ENCODE measurements at regions not wholly inside any gene's neighbourhood (a gene's known extent, or its start where the extent isn't known, plus 50 kb on each side); places are given as distances from the start of the nearest gene placed in this dataset.

DNA sequence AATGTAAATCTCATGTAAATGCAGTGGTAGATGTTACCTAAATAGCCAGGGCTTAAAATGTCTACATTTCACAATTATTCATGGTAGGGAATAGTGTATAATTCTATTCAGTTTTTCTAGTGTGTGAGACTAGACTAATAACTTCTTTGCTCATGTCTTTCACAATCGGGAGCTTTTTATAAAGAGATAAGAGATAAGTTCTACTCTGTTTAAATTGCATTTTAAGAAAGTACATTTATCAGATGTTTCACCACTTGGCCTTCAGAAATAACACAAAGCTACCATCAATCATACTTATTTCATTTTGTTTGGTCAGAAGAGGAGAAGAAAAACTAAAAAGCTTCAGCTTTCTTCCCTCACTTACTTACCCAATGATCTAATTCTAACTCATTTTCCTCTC lies 725.5 kb upstream of the FLRT2 start:
- no peak for ATAC-seq

DNA sequence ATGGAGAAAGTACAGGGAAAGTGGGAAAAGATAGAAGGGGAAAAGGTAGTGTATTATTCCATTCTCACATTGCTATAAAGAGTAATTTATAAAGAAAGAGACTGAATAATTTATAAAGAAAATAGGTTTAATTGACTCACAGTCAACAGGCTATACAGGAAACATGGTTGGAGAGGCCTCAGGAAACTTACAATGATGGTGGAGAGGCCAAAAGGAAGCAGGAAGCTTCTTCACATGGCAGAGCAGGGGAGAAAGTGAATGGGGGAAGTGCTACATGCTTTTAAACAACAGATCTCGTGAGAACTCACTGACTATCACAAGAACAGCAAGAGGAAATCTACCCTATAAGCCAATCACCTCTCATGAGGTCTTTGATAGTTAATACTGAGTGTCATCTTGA lies 725.0 kb upstream of the FLRT2 start:
- Histone ChIP-seq H3K27ac (no peak overlapping the region), H3K9me3 (no peaks in the 10 kb centered on the region), H3K36me3 (no peaks in the 10 kb centered on the region), H3K27me3 (ENCODE audit: low read depth) (no peaks in the 10 kb centered on the region), H3K4me1 (no peaks in the 10 kb centered on the region), H3K4me3 (no peak overlapping the region)
- no peak for DNase-seq
- TF ChIP-seq, protein P1, sequence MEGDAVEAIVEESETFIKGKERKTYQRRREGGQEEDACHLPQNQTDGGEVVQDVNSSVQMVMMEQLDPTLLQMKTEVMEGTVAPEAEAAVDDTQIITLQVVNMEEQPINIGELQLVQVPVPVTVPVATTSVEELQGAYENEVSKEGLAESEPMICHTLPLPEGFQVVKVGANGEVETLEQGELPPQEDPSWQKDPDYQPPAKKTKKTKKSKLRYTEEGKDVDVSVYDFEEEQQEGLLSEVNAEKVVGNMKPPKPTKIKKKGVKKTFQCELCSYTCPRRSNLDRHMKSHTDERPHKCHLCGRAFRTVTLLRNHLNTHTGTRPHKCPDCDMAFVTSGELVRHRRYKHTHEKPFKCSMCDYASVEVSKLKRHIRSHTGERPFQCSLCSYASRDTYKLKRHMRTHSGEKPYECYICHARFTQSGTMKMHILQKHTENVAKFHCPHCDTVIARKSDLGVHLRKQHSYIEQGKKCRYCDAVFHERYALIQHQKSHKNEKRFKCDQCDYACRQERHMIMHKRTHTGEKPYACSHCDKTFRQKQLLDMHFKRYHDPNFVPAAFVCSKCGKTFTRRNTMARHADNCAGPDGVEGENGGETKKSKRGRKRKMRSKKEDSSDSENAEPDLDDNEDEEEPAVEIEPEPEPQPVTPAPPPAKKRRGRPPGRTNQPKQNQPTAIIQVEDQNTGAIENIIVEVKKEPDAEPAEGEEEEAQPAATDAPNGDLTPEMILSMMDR (IDR thresholded peaks at IDR 0.05): no peak
- intact Hi-C loops (cut with DNase I): no loop called here
- no peak for ATAC-seq

More for the DNA sequence above, 725.5 kb upstream of the FLRT2 start:
- Histone ChIP-seq H3K36me3 (no peaks in the 10 kb centered on the region), H3K4me1 (no peaks in the 10 kb centered on the region), H3K27me3 (ENCODE audit: low read depth) (no peaks in the 10 kb centered on the region), H3K9me3 (no peaks in the 10 kb centered on the region), H3K4me3 (no peak overlapping the region), H3K27ac (no peak overlapping the region)
- TF ChIP-seq, protein P1 (IDR thresholded peaks at IDR 0.05): no peak
- no peak for DNase-seq
- intact Hi-C loops (cut with DNase I): no loop called here

DNA sequence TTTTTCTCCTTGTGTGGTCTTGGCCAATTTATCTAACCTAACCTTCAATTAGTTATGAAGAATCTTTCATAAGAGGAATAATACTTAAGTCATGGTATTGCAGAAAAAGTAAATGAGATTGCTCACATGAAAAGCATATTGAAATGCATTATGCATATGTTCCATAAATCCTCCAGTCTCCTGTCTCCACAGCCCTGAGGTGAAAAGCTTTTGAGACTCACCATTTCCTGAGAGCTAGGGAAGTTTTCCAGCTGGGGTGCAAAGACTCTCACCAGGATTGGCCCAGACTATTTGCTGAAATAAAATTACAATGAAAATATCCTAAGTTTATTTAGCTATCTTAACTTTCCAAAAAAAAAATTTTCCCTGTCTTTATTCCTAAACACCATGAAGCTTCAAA lies 723.8 kb upstream of the FLRT2 start:
- H3K4me1 ChIP-seq: no peaks in the 10 kb centered on the region
- TF ChIP-seq, protein P1 (IDR thresholded peaks at IDR 0.05): no peak

DNA sequence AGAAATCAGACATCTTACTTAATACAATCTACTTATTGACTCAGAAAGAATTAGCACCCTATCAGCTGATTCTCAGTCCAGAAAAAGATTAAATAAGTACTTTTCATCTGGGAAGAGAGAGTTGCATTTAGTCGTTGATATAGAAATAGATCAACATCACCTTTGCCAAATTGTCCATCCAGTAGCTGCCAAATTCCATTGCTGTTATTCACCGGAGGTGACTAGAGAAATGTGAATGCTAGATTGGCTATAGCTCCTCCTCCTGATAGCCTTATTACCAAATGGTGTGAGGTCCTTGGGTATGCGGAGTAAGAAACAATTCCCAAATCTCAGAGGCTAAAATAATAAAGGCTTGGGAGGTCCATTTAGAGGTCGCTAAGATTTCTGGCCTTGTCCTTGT lies 723.3 kb upstream of the FLRT2 start:
- intact Hi-C loops (cut with DNase I): no loop called here
- Histone ChIP-seq H3K4me1 (no peaks in the 10 kb centered on the region), H3K36me3 (no peaks in the 10 kb centered on the region), H3K9me3 (no peaks in the 10 kb centered on the region), H3K4me3 (no peak overlapping the region), H3K27ac (no peak overlapping the region), H3K27me3 (ENCODE audit: low read depth) (no peaks in the 10 kb centered on the region)
- ATAC-seq (no peak), DNase-seq (no peak)
- TF ChIP-seq, protein P1 (IDR thresholded peaks at IDR 0.05): no peak

More for the DNA sequence above, 723.8 kb upstream of the FLRT2 start:
- Histone ChIP-seq H3K4me3 (no peak overlapping the region), H3K27ac (no peak overlapping the region), H3K27me3 (ENCODE audit: low read depth) (no peaks in the 10 kb centered on the region), H3K9me3 (no peaks in the 10 kb centered on the region), H3K36me3 (no peaks in the 10 kb centered on the region)
- DNase-seq: no peak
- no peak for ATAC-seq
- intact Hi-C loops (cut with DNase I): no loop called here

DNA sequence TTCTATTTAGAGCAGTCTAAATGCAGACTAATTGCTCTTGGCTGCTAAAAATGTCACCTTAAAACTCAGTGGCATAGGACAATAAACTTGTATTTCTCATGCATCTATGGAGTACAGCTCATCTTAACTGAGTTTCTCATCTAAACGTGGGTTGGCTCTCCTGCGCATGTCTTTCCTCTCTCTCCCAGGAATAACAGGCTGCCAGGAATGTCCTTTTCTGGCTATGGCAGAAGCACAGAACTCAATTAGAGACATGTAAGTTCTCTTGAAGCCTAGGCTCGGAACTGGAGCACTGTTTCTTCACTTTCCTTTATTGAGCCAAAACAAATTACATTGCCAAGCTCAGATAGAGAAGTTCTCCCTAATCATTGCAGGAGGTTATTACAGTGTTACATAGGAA lies 722.3 kb upstream of the FLRT2 start:
- ATAC-seq (no peak), DNase-seq (no peak)
- Histone ChIP-seq H3K4me1 (no peaks in the 10 kb centered on the region), H3K27me3 (ENCODE audit: low read depth) (no peaks in the 10 kb centered on the region), H3K9me3 (no peaks in the 10 kb centered on the region), H3K27ac (no peak overlapping the region), H3K4me3 (no peak overlapping the region), H3K36me3 (no peaks in the 10 kb centered on the region)
- TF ChIP-seq, protein P1 (IDR thresholded peaks at IDR 0.05): no peak
- intact Hi-C loops (cut with DNase I): no loop called here

DNA sequence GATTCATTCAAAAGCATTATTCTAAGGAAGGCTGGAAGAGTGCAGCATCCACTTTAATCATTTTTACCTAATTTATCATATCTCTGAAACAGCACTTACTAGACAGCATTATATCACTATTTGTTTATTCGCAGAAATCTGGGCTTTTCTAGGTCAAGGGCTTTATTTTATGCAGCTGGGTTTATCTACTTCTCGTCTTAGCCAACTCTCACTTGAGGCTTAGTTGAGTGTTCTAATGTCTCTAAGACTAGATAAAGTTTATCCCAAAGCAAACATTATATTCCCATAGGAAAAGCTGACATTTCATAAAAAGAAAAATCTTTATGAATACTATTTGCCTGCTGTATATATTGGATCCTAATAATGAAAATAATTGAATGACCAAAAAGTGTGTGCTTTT lies 720.8 kb upstream of the FLRT2 start:
- ATAC-seq: no peak
- H3K27ac ChIP-seq: no peak overlapping the region
- H3K36me3 ChIP-seq: no peaks in the 10 kb centered on the region
- TF ChIP-seq, protein P1 (IDR thresholded peaks at IDR 0.05): no peak
- no peaks in the 10 kb centered on the region for H3K27me3 ChIP-seq (ENCODE audit: low read depth)
- H3K4me1 ChIP-seq: no peaks in the 10 kb centered on the region
- no peaks in the 10 kb centered on the region for H3K9me3 ChIP-seq
- no peak overlapping the region for H3K4me3 ChIP-seq
- intact Hi-C loops (cut with DNase I): no loop called here
- DNase-seq: no peak
